Keratinocyte (primary cell): ENCODE measurements at regions not wholly inside any gene's neighbourhood (a gene's known extent, or its start where the extent isn't known, plus 50 kb on each side); places are given as distances from the start of the nearest gene placed in this dataset.
"Not testable (repeated sequence)": the region's sequence is repeated elsewhere in the genome, so short reads cannot be mapped to it uniquely, and the experiment has no call there.

Experiments
- EZH2 ChIP-seq: IDR thresholded peaks from one replicate; pipeline ENCODE4 v1.6.1; 2012; ENCODE audit warnings: inconsistent platforms, mild to moderate bottlenecking, low read length, moderate library complexity
- TF ChIP-seq, protein P1 (sequence below), 3 experiments: IDR thresholded peaks in 1 of 3; conservative IDR thresholded peaks in 1 of 3; optimal IDR thresholded peaks in 1 of 3; 2 replicates in 2 of 3; 3 replicates in 1 of 3; pipeline versions ENCODE3 to v1.5.1; 2011; ENCODE audit warnings: low read length in 3 of 3, mild to moderate bottlenecking in 3 of 3, moderate library complexity in 2 of 3, control low read depth in 1 of 3, inconsistent platforms in 1 of 3; ENCODE audit not compliant: insufficient read depth in 2 of 3; ENCODE audit errors: extremely low read depth in 1 of 3

GRCh38 chr9:105022545-105022944, 94.6 kb upstream of the ABCA1 start:
- TF ChIP-seq, protein P1, sequence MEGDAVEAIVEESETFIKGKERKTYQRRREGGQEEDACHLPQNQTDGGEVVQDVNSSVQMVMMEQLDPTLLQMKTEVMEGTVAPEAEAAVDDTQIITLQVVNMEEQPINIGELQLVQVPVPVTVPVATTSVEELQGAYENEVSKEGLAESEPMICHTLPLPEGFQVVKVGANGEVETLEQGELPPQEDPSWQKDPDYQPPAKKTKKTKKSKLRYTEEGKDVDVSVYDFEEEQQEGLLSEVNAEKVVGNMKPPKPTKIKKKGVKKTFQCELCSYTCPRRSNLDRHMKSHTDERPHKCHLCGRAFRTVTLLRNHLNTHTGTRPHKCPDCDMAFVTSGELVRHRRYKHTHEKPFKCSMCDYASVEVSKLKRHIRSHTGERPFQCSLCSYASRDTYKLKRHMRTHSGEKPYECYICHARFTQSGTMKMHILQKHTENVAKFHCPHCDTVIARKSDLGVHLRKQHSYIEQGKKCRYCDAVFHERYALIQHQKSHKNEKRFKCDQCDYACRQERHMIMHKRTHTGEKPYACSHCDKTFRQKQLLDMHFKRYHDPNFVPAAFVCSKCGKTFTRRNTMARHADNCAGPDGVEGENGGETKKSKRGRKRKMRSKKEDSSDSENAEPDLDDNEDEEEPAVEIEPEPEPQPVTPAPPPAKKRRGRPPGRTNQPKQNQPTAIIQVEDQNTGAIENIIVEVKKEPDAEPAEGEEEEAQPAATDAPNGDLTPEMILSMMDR (optimal IDR thresholded peaks at IDR 0.05 in 1 of 3, IDR thresholded peaks at IDR 0.05 in 1 of 3, conservative IDR thresholded peaks at IDR 0.05 in 1 of 3; ENCODE audit: extremely low read depth in 1 of 3, insufficient read depth in 2 of 3, low read length in 3 of 3) = not testable (repeated sequence)
- TF ChIP-seq EZH2 = not testable (repeated sequence)
